MCF 10A (cell line): ENCODE measurements at regions not wholly inside any gene's neighbourhood (a gene's known extent, or its start where the extent isn't known, plus 50 kb on each side); places are given as distances from the start of the nearest gene placed in this dataset.

ENCODE experiments used
- BruUV-seq: library from RNA; stranded (reverse); fragments of 400-500 nt; replicated peaks from 2 replicates; lab custom pipeline; 2021; lab: Mats Ljungman, UMichigan
- CTCF ChIA-PET: fragments of 300-600 bp; sonication (Branson Sonifier 250); formaldehyde crosslinking; extraction: SDS; loops from one replicate; lab custom pipeline; 2021; ENCODE audit warnings: antibody characterized with exemption, inconsistent platforms; lab: Yijun Ruan, JAX
- POLR2A ChIA-PET: fragments of 300-600, 350-650 bp; sonication (Branson Sonifier 250); formaldehyde crosslinking; extraction: SDS; loops from one replicate; lab custom pipeline; 2020; ENCODE audit warnings: antibody characterized with exemption, inconsistent platforms; lab: Yijun Ruan, JAX
- DNase-seq: peaks from one replicate; pipeline ENCODE4 v3.0.0-alpha.2; 2018; ENCODE audit not compliant: unreplicated experiment
- H3K27ac Mint-ChIP-seq: one replicate; pipeline ENCODE4 v1.8.0; 2022; ENCODE audit warnings: mild to moderate bottlenecking, low read depth, mixed read lengths; ENCODE audit not compliant: unreplicated experiment
- H3K27me3 Mint-ChIP-seq: one replicate; pipeline ENCODE4 v1.8.0; 2022; ENCODE audit warnings: mixed read lengths; ENCODE audit not compliant: insufficient read depth, unreplicated experiment
- H3K36me3 Mint-ChIP-seq: one replicate; pipeline ENCODE4 v1.8.0; 2022; ENCODE audit warnings: mild to moderate bottlenecking, moderate library complexity, mixed read lengths; ENCODE audit not compliant: insufficient read depth, unreplicated experiment
- H3K4me1 Mint-ChIP-seq: one replicate; pipeline ENCODE4 v1.8.0; 2022; ENCODE audit warnings: mixed read lengths; ENCODE audit not compliant: insufficient read depth, unreplicated experiment
- H3K4me3 Mint-ChIP-seq: one replicate; pipeline ENCODE4 v1.8.0; 2022; ENCODE audit warnings: mild to moderate bottlenecking, moderate library complexity, mixed read lengths; ENCODE audit not compliant: unreplicated experiment
- H3K9me3 Mint-ChIP-seq: one replicate; pipeline ENCODE4 v1.8.0; 2022; ENCODE audit warnings: mixed read lengths; ENCODE audit not compliant: unreplicated experiment
- intact Hi-C: fragments of 100-400 bp; cut with micrococcal nuclease; formaldehyde crosslinking; loops from 2 replicates; pipeline ENCODE4 v1.14.1; 2022
- TF ChIP-seq, protein P1 (sequence below): fragments of 200-600 bp; IDR thresholded peaks from one replicate; pipeline ENCODE4 v1.8.0; 2022; ENCODE audit warnings: antibody characterized with exemption, mild to moderate bottlenecking; ENCODE audit not compliant: unreplicated experiment

DNA sequence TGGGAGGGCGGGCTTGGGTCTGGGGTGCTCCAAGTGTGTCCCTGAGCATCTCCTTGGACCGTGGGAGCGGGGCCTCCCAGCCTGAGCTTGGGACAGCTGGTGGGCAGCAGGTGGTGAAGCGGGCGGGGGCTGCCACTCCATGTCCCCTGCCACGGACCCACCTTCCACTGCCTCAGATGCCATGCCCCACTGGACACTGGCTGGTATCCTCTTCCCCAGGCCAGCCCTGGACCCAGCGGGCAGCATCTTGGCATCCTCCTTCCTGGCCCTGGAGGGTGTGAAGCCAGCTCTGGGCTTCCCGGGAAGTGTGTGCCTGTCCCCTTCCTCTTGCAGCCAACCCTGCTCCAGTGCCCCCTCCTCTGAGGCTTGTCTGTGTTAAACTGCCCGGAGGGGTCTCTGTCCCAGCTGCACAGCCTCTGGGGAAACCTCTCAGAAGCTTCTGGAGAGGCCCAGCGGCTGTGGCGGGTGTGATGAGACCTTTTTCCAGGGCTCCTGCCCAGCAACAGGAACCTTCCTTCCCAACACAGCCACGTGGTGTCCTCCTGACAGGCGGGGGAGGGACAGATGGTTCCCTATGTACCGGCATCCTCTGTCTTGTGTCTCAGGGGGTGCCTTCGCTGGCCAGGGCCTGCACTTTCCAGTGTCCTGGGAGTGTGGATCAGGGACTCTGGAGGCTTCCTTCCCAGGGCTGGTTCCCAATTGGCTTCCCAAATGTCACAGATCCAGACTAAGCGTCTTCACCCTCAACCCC lies 81.6 kb upstream of the DISP3 start:
- intact Hi-C loops, result no loop called here
- ChIA-PET CTCF (no interaction called here), POLR2A (no interaction called here)
- no TSS peak for BruUV-seq
- H3K27me3 Mint-ChIP-seq, result peaks cover 59% of the 10 kb centered on the region
- H3K4me1 Mint-ChIP-seq, result peaks cover 5% of the 10 kb centered on the region
- DNase-seq, result no peak
- no peaks in the 10 kb centered on the region for H3K9me3 Mint-ChIP-seq
- H3K27ac Mint-ChIP-seq, result no peak overlapping the region
- TF ChIP-seq, protein P1, sequence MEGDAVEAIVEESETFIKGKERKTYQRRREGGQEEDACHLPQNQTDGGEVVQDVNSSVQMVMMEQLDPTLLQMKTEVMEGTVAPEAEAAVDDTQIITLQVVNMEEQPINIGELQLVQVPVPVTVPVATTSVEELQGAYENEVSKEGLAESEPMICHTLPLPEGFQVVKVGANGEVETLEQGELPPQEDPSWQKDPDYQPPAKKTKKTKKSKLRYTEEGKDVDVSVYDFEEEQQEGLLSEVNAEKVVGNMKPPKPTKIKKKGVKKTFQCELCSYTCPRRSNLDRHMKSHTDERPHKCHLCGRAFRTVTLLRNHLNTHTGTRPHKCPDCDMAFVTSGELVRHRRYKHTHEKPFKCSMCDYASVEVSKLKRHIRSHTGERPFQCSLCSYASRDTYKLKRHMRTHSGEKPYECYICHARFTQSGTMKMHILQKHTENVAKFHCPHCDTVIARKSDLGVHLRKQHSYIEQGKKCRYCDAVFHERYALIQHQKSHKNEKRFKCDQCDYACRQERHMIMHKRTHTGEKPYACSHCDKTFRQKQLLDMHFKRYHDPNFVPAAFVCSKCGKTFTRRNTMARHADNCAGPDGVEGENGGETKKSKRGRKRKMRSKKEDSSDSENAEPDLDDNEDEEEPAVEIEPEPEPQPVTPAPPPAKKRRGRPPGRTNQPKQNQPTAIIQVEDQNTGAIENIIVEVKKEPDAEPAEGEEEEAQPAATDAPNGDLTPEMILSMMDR, result no peak
- H3K4me3 Mint-ChIP-seq, result no peak overlapping the region
- H3K36me3 Mint-ChIP-seq, result no peaks in the 10 kb centered on the region

DNA sequence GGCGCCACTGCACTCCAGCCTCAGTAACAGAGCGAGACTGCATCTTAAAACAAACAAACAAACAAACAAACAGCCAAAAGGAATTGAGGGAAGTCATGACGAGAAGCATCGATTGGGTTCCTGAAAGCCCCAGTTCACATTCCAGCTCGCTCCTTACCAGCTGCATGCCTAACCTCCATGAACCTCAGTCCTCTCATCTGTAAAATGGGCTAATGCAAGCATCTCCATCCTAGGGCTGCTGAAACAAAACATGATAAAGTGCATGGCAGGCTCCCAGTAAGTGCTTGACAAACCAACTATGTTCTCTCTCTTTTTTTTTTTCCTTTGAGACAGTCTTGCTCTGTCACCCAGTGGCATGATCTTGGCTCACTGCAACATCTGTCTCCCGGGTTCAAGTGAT lies 79.7 kb upstream of the DISP3 start:
- no peak for DNase-seq
- TF ChIP-seq, protein P1, result no peak
- Mint-ChIP-seq H3K4me1 (peaks cover 5% of the 10 kb centered on the region), H3K9me3 (no peaks in the 10 kb centered on the region), H3K27me3 (peaks cover 52% of the 10 kb centered on the region), H3K4me3 (no peak overlapping the region), H3K36me3 (no peaks in the 10 kb centered on the region), H3K27ac (no peak overlapping the region)
- CTCF ChIA-PET, result interaction anchor here (0.7 kb wide), 3 partner anchors 22 to 949 kb away, joined by 3 to 4 read pairs (median 3); no protein-coding TSS in a partner anchor
- BruUV-seq, result no TSS peak
- intact Hi-C loops, result no loop called here
- POLR2A ChIA-PET, result interaction anchor here (0.7 kb wide), 1 partner anchor 29 kb away, joined by 3 read pairs; no protein-coding TSS in a partner anchor

- Mint-ChIP-seq H3K27ac (no peak overlapping the region), H3K27me3 (peaks cover 52% of the 10 kb centered on the region), H3K9me3 (no peaks in the 10 kb centered on the region), H3K4me3 (no peak overlapping the region), H3K4me1 (peaks cover under 1% of the 10 kb centered on the region), H3K36me3 (no peaks in the 10 kb centered on the region)
- ChIA-PET POLR2A (no interaction called here), CTCF (interaction anchor here (0.6 kb wide), 1 partner anchor 113 kb away, joined by 4 read pairs; no protein-coding TSS in a partner anchor)
- TF ChIP-seq, protein P1, result no peak
- no TSS peak for BruUV-seq
- DNase-seq, result no peak
- intact Hi-C loops, result no loop called here
These were observed 78.8 kb upstream of the DISP3 start for GRCh38 chr1:11400155-11400554.

- no peaks in the 10 kb centered on the region for H3K9me3 Mint-ChIP-seq
- no peak overlapping the region for H3K4me3 Mint-ChIP-seq
- no peak overlapping the region for H3K27ac Mint-ChIP-seq
- intact Hi-C loops, result no loop called here
- no peaks in the 10 kb centered on the region for H3K36me3 Mint-ChIP-seq
- no peak for DNase-seq
- no peaks in the 10 kb centered on the region for H3K4me1 Mint-ChIP-seq
- POLR2A ChIA-PET, result no interaction called here
- TF ChIP-seq, protein P1, result no peak
- CTCF ChIA-PET, result interaction anchor here (0.6 kb wide), 1 partner anchor 113 kb away, joined by 4 read pairs; no protein-coding TSS in a partner anchor
- peaks cover 52% of the 10 kb centered on the region for H3K27me3 Mint-ChIP-seq
- BruUV-seq, result no TSS peak
These were observed 78.4 kb upstream of the DISP3 start for GRCh38 chr1:11400567-11400966.
